Thyroid gland (tissue), 4 donors: ENCODE measurements at regions not wholly inside any gene's neighbourhood (a gene's known extent, or its start where the extent isn't known, plus 50 kb on each side); places are given as distances from the start of the nearest gene placed in this dataset.

Experiments
- POLR2A ChIP-seq, 2 donors: fragments of 450-650 bp; IDR thresholded peaks; one replicate each; pipeline ENCODE4 v1.6.1; 2017; ENCODE audit warnings: antibody characterized with exemption in 2 of 2, mild to moderate bottlenecking in 2 of 2, moderate library complexity in 1 of 2
- TF ChIP-seq, protein P1 (sequence below), 6 experiments: fragments of 200-600 bp in 3 of 6; fragments of 450-650 bp in 3 of 6; sonication (generic) in 3 of 6; IDR thresholded peaks; one replicate each; pipeline ENCODE4 v1.5.1; 2016 to 2019; ENCODE audit warnings: antibody characterized with exemption in 6 of 6, mild to moderate bottlenecking in 2 of 6, inconsistent platforms in 1 of 6, moderate library complexity in 1 of 6

DNA sequence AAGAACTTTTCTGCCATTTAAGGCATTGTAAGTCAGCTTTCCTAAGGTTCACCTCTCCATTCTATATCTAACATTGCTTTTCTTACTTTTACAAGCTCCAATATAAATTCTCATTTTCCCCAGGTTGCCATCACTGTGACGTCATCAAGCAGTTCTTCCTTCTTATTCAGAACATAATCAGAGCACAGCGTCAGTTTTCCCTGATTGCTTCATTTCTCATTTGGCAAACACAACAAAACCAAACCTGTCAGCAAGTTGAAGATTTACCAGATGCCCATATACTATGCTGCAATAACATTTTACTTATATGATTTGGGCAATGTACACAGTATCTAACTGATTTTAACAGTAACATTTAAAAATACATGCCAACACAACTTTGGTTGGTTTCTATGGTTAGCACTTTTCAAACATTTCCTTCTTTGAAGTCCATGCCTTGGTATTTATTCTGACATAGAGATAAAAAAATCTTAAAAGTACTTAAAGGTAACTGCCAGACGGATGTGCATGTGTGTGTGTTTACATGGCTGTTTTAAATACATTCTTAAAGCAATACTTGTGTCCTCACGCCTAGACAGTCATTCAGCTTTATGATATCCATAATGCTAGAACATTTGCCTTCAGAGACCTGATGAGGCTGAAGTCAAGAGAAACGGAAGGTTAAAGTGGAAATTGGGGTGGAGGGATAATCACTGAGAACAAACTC lies 264.0 kb downstream of the KLF12 start:
- no peak for TF ChIP-seq POLR2A (IDR thresholded peaks at IDR 0.05)
- TF ChIP-seq, protein P1, sequence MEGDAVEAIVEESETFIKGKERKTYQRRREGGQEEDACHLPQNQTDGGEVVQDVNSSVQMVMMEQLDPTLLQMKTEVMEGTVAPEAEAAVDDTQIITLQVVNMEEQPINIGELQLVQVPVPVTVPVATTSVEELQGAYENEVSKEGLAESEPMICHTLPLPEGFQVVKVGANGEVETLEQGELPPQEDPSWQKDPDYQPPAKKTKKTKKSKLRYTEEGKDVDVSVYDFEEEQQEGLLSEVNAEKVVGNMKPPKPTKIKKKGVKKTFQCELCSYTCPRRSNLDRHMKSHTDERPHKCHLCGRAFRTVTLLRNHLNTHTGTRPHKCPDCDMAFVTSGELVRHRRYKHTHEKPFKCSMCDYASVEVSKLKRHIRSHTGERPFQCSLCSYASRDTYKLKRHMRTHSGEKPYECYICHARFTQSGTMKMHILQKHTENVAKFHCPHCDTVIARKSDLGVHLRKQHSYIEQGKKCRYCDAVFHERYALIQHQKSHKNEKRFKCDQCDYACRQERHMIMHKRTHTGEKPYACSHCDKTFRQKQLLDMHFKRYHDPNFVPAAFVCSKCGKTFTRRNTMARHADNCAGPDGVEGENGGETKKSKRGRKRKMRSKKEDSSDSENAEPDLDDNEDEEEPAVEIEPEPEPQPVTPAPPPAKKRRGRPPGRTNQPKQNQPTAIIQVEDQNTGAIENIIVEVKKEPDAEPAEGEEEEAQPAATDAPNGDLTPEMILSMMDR (IDR thresholded peaks at IDR 0.05) = no peak
